K562 (cell line): ENCODE measurements at regions not wholly inside any gene's neighbourhood (a gene's known extent, or its start where the extent isn't known, plus 50 kb on each side); places are given as distances from the start of the nearest gene placed in this dataset.

Experiments
- BHLHE40 ChIP-seq: IDR thresholded peaks from 2 replicates; pipeline ENCODE4 v1.6.1; 2011; ENCODE audit warnings: low read length, improper control_type of control experiment
- CGGBP1 ChIP-seq: fragments of 250-450 bp; sonication (Bioruptor Pico); IDR thresholded peaks from 2 replicates; pipeline ENCODE4 v1.9.0; 2021; ENCODE audit warnings: mild to moderate bottlenecking
- DDX20 ChIP-seq: fragments of 450-650 bp; IDR thresholded peaks from 2 replicates; pipeline ENCODE4 v1.6.1; 2016; ENCODE audit warnings: missing genetic modification characterization, low read depth, mild to moderate bottlenecking, missing compliant biosample characterization, moderate library complexity
- ETV6 ChIP-seq, 3 experiments: fragments of 150-350 bp in 1 of 3; sonication (generic) in 1 of 3; formaldehyde crosslinking in 1 of 3; IDR thresholded peaks; 2 replicates each; pipeline versions ENCODE4 v1.6.1 to v1.8.0; 2014 to 2022; ENCODE audit warnings: borderline replicate concordance in 2 of 3, low read depth in 2 of 3, antibody characterized with exemption in 1 of 3, low read length in 1 of 3, mild to moderate bottlenecking in 1 of 3, missing genetic modification reagents in 1 of 3
- EZH2 ChIP-seq: IDR thresholded peaks from 2 replicates; pipeline ENCODE4 v1.6.1; 2012; ENCODE audit warnings: low read depth, mild to moderate bottlenecking, inconsistent platforms, low read length, borderline replicate concordance
- HDAC2 ChIP-seq: fragments of 450-650 bp; IDR thresholded peaks from 2 replicates; pipeline ENCODE4 v1.6.1; 2016; ENCODE audit warnings: mild to moderate bottlenecking
- HIVEP1 ChIP-seq: fragments of 250-450 bp; sonication (Bioruptor Pico); IDR thresholded peaks from 2 replicates; pipeline ENCODE4 v1.4.0; 2020; ENCODE audit warnings: mild to moderate bottlenecking
- POLR2AphosphoS5 ChIP-seq: IDR thresholded peaks from 2 replicates; pipeline ENCODE4 v1.6.1; 2011; ENCODE audit warnings: mild to moderate bottlenecking, low read depth, low read length, moderate library complexity; ENCODE audit not compliant: control insufficient read depth, insufficient read depth
- YY1 ChIP-seq, 3 experiments: IDR thresholded peaks; 2 replicates each; pipeline ENCODE4 v1.6.1; 2011; ENCODE audit warnings: low read length in 2 of 3, mild to moderate bottlenecking in 2 of 3, moderate library complexity in 2 of 3, borderline replicate concordance in 1 of 3, control low read depth in 1 of 3, low read depth in 1 of 3; ENCODE audit not compliant: insufficient read depth in 3 of 3, insufficient replicate concordance in 2 of 3, control insufficient read depth in 1 of 3, insufficient read length in 1 of 3; ENCODE audit errors: extremely low read depth in 1 of 3
- ZBTB49 ChIP-seq: sonication (generic); formaldehyde crosslinking; IDR thresholded peaks from 2 replicates; pipeline ENCODE4 v1.8.0; 2022; ENCODE audit warnings: missing genetic modification reagents, mild to moderate bottlenecking, borderline replicate concordance
- ZBTB7A ChIP-seq: IDR thresholded peaks from 2 replicates; pipeline ENCODE4 v1.6.1; 2011; ENCODE audit warnings: low read depth, mild to moderate bottlenecking, low read length, moderate library complexity, borderline replicate concordance; ENCODE audit not compliant: control insufficient read depth
- ZNF232 ChIP-seq: sonication (generic); formaldehyde crosslinking; IDR thresholded peaks from 2 replicates; pipeline ENCODE4 v1.8.0; 2022; ENCODE audit warnings: mild to moderate bottlenecking, missing genetic modification reagents
- ZZZ3 ChIP-seq: fragments of 450-650 bp; IDR thresholded peaks from 2 replicates; pipeline ENCODE4 v1.6.1; 2016; ENCODE audit warnings: antibody characterized with exemption, mild to moderate bottlenecking, moderate library complexity

- TF ChIP-seq BHLHE40: no peak
- TF ChIP-seq ETV6 (IDR thresholded peaks at IDR 0.05; ENCODE audit: borderline replicate concordance in 1 of 2, low read depth in 2 of 2, low read length in 1 of 2): no peak
- TF ChIP-seq ETV6 (CRISPR knock-in tag; IDR thresholded peaks at IDR 0.05; ENCODE audit: borderline replicate concordance): no peak
- no peak for TF ChIP-seq HDAC2
- no peak for TF ChIP-seq CGGBP1 (CRISPR knock-in tag)
- no peak for TF ChIP-seq DDX20 (tag)
- no peak for TF ChIP-seq EZH2
- no peak for TF ChIP-seq YY1 (IDR thresholded peaks at IDR 0.05; ENCODE audit: borderline replicate concordance in 1 of 3, control insufficient read depth in 1 of 3, extremely low read depth in 1 of 3, insufficient read depth in 3 of 3, insufficient read length in 1 of 3, insufficient replicate concordance in 2 of 3, low read depth in 1 of 3, low read length in 2 of 3)
- no peak for TF ChIP-seq ZZZ3
- no peak for TF ChIP-seq ZBTB7A
- TF ChIP-seq HIVEP1 (CRISPR knock-in tag): no peak
- no peak for TF ChIP-seq ZNF232 (CRISPR knock-in tag)
- TF ChIP-seq POLR2AphosphoS5: no peak
- no peak for TF ChIP-seq ZBTB49 (CRISPR knock-in tag)
Measured at GRCh38 chr17:55655777-55656176, 66.9 kb downstream of the TMEM100 start.
